H1 (cell line): ENCODE measurements at regions not wholly inside any gene's neighbourhood (a gene's known extent, or its start where the extent isn't known, plus 50 kb on each side); places are given as distances from the start of the nearest gene placed in this dataset.

ENCODE experiments used
- CTCF ChIA-PET: fragments of 300-600 bp; sonication (Branson Sonifier 250); formaldehyde crosslinking; loops from one replicate; lab custom pipeline; 2021; ENCODE audit not compliant: partially characterized antibody; lab: Charles Lee
- POLR2A ChIA-PET: fragments of 300-600 bp; sonication (Branson Sonifier 250); formaldehyde crosslinking; loops from one replicate; lab custom pipeline; 2021; ENCODE audit warnings: inconsistent platforms; ENCODE audit not compliant: partially characterized antibody; lab: Charles Lee
- DNase-seq, 2 experiments: peaks; one replicate each; pipeline versions ENCODE4 v3.0.0 to v3.0.0-alpha.2; 2010 to 2022; ENCODE audit warnings: low spot score in 2 of 2, low read depth in 1 of 2, mixed read lengths in 1 of 2
- FAIRE-seq: peaks from 2 replicates; lab custom pipeline; 2011; peaks lifted over from hg19 to GRCh38; lab: Jason Lieb, UNC
- H2AFZ ChIP-seq: 2 replicates; pipeline ENCODE4 v1.8.1; 2012; ENCODE audit warnings: low read length, inconsistent platforms
- H2AK5ac ChIP-seq: 2 replicates; pipeline ENCODE4 v1.6.1; 2013; ENCODE audit warnings: low read depth, low read length
- H2BK120ac ChIP-seq: replicated peaks from 2 replicates; pipeline ENCODE3; 2013; ENCODE audit warnings: low read depth, low read length, inconsistent platforms
- H2BK12ac ChIP-seq: 2 replicates; pipeline ENCODE4 v1.6.1; 2013; ENCODE audit warnings: low read depth, low read length
- H2BK15ac ChIP-seq: 2 replicates; pipeline ENCODE4 v1.6.1; 2013; ENCODE audit warnings: low read length
- H2BK20ac ChIP-seq: 2 replicates; pipeline ENCODE4 v1.6.1; 2013; ENCODE audit warnings: low read length
- H2BK5ac ChIP-seq: 2 replicates; pipeline ENCODE4 v1.6.1; 2013; ENCODE audit warnings: low read depth, low read length
- H3K14ac ChIP-seq: 2 replicates; pipeline ENCODE4 v1.6.1; 2013; ENCODE audit warnings: inconsistent platforms; ENCODE audit not compliant: insufficient read length
- H3K18ac ChIP-seq: 2 replicates; pipeline ENCODE4 v1.6.1; 2013; ENCODE audit warnings: low read length; ENCODE audit errors: extremely low read depth
- H3K23ac ChIP-seq: 2 replicates; pipeline ENCODE4 v1.6.1; 2013; ENCODE audit warnings: inconsistent platforms; ENCODE audit not compliant: insufficient read length
- H3K23me2 ChIP-seq: 2 replicates; pipeline ENCODE4 v1.6.1; 2013; ENCODE audit warnings: low read depth, low read length
- H3K27ac ChIP-seq: 2 replicates; pipeline ENCODE4 v1.6.1; 2011; ENCODE audit warnings: low read depth, low read length, inconsistent platforms
- H3K27me3 ChIP-seq, 4 experiments: replicated peaks in 1 of 4; 1 replicate in 1 of 4; 2 replicates in 3 of 4; pipeline versions ENCODE4 v1.6.1 to v1.8.1; 2011 to 2013; ENCODE audit warnings: low read length in 3 of 4, mild to moderate bottlenecking in 3 of 4, inconsistent platforms in 2 of 4, mixed read lengths in 2 of 4, moderate library complexity in 1 of 4; ENCODE audit not compliant: control insufficient read depth in 3 of 4, insufficient read depth in 3 of 4; ENCODE audit errors: extremely low read depth in 1 of 4
- H3K36me3 ChIP-seq, 4 experiments: 2 replicates each; pipeline versions ENCODE4 v1.6.1 to v1.8.1; 2011 to 2013; ENCODE audit warnings: mild to moderate bottlenecking in 4 of 4, low read length in 3 of 4, moderate library complexity in 2 of 4, control low read depth in 1 of 4, inconsistent platforms in 1 of 4; ENCODE audit not compliant: insufficient read depth in 4 of 4, control insufficient read depth in 2 of 4
- H3K4ac ChIP-seq: replicated peaks from 2 replicates; pipeline ENCODE3; 2013; ENCODE audit warnings: low read length, low read depth, mixed read lengths, inconsistent platforms; ENCODE audit not compliant: insufficient read length
- H3K4me1 ChIP-seq, 4 experiments: replicated peaks in 1 of 4; 1 replicate in 1 of 4; 2 replicates in 3 of 4; pipeline versions ENCODE4 v1.6.1 to v1.8.1; 2011 to 2013; ENCODE audit warnings: low read length in 3 of 4, inconsistent platforms in 2 of 4, mixed read lengths in 1 of 4; ENCODE audit not compliant: insufficient read depth in 4 of 4, control insufficient read depth in 3 of 4
- H3K4me2 ChIP-seq, 2 experiments: 2 replicates each; pipeline versions ENCODE4 v1.6.1 to v1.8.1; 2011 to 2013; ENCODE audit warnings: low read depth in 2 of 2, low read length in 2 of 2, control low read depth in 1 of 2, inconsistent platforms in 1 of 2, mild to moderate bottlenecking in 1 of 2; ENCODE audit not compliant: insufficient read depth in 1 of 2
- H3K4me3 ChIP-seq, 4 experiments: fragments of 200-600, 300-600 bp in 1 of 4; sonication (generic), shearing (Covaris generic), sonication (Bioruptor Twin) in 1 of 4; 2 replicates each; pipeline versions ENCODE4 v1.5.1 to v1.8.1; 2011 to 2016; ENCODE audit warnings: low read length in 4 of 4, low read depth in 3 of 4, control low read depth in 2 of 4, inconsistent platforms in 2 of 4, mild to moderate bottlenecking in 2 of 4, mixed read lengths in 1 of 4, moderate library complexity in 1 of 4; ENCODE audit not compliant: insufficient read depth in 2 of 4; ENCODE audit errors: extremely low read depth in 1 of 4
- H3K56ac ChIP-seq: replicated peaks from 2 replicates; pipeline ENCODE3; 2013; ENCODE audit warnings: low read depth, mild to moderate bottlenecking, mixed read lengths, low read length, inconsistent platforms; ENCODE audit not compliant: insufficient read length
- H3K79me1 ChIP-seq: 2 replicates; pipeline ENCODE4 v1.6.1; 2013; ENCODE audit warnings: low read depth, low read length, control low read depth
- H3K79me2 ChIP-seq, 2 experiments: 2 replicates each; pipeline versions ENCODE4 v1.6.1 to v1.8.1; 2012 to 2013; ENCODE audit warnings: low read length in 2 of 2, mild to moderate bottlenecking in 2 of 2, inconsistent platforms in 1 of 2; ENCODE audit not compliant: insufficient read depth in 2 of 2, control insufficient read depth in 1 of 2
- H3K9ac ChIP-seq, 4 experiments: replicated peaks in 1 of 4; 1 replicate in 1 of 4; 2 replicates in 3 of 4; pipeline versions ENCODE4 v1.6.1 to v1.8.1; 2011 to 2013; ENCODE audit warnings: low read depth in 3 of 4, low read length in 3 of 4, control low read depth in 2 of 4, mild to moderate bottlenecking in 2 of 4, moderate library complexity in 2 of 4, inconsistent platforms in 1 of 4; ENCODE audit errors: extremely low read depth in 1 of 4
- H3K9me3 ChIP-seq, 2 experiments: 2 replicates each; pipeline versions ENCODE4 v1.6.1 to v1.8.1; 2012 to 2013; ENCODE audit warnings: mild to moderate bottlenecking in 2 of 2, moderate library complexity in 2 of 2, control low read depth in 1 of 2, inconsistent platforms in 1 of 2, low read depth in 1 of 2, low read length in 1 of 2, mixed read lengths in 1 of 2; ENCODE audit not compliant: insufficient read depth in 2 of 2
- H4K20me1 ChIP-seq, 2 experiments: replicated peaks in 1 of 2; 2 replicates each; pipeline versions ENCODE3 to v1.8.1; 2011 to 2013; ENCODE audit warnings: inconsistent platforms in 2 of 2, low read length in 2 of 2, mild to moderate bottlenecking in 1 of 2; ENCODE audit not compliant: insufficient read depth in 2 of 2, control insufficient read depth in 1 of 2
- H4K5ac ChIP-seq: 2 replicates; pipeline ENCODE4 v1.6.1; 2013; ENCODE audit warnings: low read length, low read depth, mixed read lengths, inconsistent platforms; ENCODE audit not compliant: insufficient read length
- H4K8ac ChIP-seq: 2 replicates; pipeline ENCODE4 v1.8.0; 2013; ENCODE audit warnings: mild to moderate bottlenecking, moderate library complexity, low read length, inconsistent platforms; ENCODE audit not compliant: insufficient read depth; ENCODE audit errors: extremely low read depth
- H4K91ac ChIP-seq: replicated peaks from 2 replicates; pipeline ENCODE3; 2013; ENCODE audit warnings: low read length, mixed read lengths, inconsistent platforms; ENCODE audit not compliant: insufficient read length
- CREB1 ChIP-seq: IDR thresholded peaks from 2 replicates; pipeline ENCODE4 v1.6.1; 2012; ENCODE audit warnings: inconsistent platforms
- JUN ChIP-seq: IDR thresholded peaks from 2 replicates; pipeline ENCODE4 v1.6.1; 2011; ENCODE audit warnings: low read depth, mild to moderate bottlenecking, improper control_type of control experiment, low read length
- NANOG ChIP-seq: IDR thresholded peaks from 2 replicates; pipeline ENCODE4 v1.6.1; 2011; ENCODE audit warnings: low read length, low read depth, mild to moderate bottlenecking, inconsistent platforms; ENCODE audit not compliant: insufficient read depth, poor library complexity, severe bottlenecking
- RNF2 ChIP-seq: fragments of 200-900, 300-1000 bp; sonication (generic); IDR thresholded peaks from 2 replicates; pipeline ENCODE4 v1.7.1; 2016; ENCODE audit warnings: borderline replicate concordance, low read depth, mild to moderate bottlenecking, antibody characterized with exemption, low read length; ENCODE audit not compliant: poor library complexity, severe bottlenecking; ENCODE audit errors: missing control alignments
- SIN3A ChIP-seq, 2 experiments: IDR thresholded peaks in 1 of 2; conservative IDR thresholded peaks in 1 of 2; 2 replicates each; pipeline ENCODE4 v1.6.1; 2011 to 2012; ENCODE audit warnings: low read length in 2 of 2, improper control_type of control experiment in 1 of 2, low read depth in 1 of 2, mild to moderate bottlenecking in 1 of 2
- SP2 ChIP-seq: IDR thresholded peaks from 2 replicates; pipeline ENCODE4 v1.6.1; 2012; ENCODE audit warnings: mild to moderate bottlenecking, low read length, inconsistent platforms
- WGBS, 2 experiments: shearing (Covaris generic) in 1 of 2; methylation state at CpG; one replicate each; pipeline versions ENCODE4 v1.1.6 to v1.1.7; 2013 to 2015; ENCODE audit warnings: low lambda C conversion rate in 2 of 2, mixed read lengths in 2 of 2, inconsistent platforms in 1 of 2, low coverage in 1 of 2, missing lambda C conversion rate in 1 of 2; ENCODE audit not compliant: insufficient replicate concordance in 2 of 2, insufficient coverage in 1 of 2, insufficient read length in 1 of 2; ENCODE audit errors: extremely low coverage in 1 of 2, missing lambda C conversion rate in 1 of 2; 5-methylcytosine and 5-hydroxymethylcytosine counted together
- TF ChIP-seq, protein P1 (sequence below): IDR thresholded peaks from 2 replicates; pipeline ENCODE4 v1.6.1; 2011; ENCODE audit warnings: low read depth, mild to moderate bottlenecking, low read length; ENCODE audit not compliant: insufficient read depth

DNA sequence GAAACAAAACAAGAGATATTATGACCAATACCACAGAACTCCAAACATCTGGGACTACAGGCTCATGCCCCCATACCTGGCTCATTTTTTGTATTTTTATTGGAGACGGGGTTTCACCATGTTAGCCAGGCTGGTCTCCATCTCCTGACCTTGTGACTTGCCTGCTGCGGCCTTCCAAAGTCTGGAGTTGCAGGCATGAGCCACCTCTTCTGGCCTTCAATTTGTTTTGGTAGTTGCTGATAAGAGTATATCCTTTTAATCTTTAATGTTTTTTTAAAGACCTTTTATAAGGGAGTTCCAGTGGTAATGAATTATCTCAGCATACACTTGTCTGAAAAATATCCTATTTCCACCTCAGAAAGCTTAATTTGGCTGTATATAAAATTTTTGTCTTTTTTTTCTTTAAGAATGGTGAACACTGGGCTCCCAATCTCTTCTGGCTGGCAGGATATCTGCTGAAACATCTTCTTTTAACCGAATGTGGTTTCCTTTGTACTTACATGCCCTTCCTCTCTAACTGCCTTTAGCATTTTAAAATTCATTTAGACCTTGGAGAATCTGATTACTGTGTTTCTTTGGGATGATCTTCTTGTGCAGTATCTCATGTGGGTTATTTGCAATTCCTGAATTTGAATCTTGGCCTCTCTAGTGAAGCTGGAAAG is 112.1 kb upstream of the KDM5D start:
- CTCF ChIA-PET = no interaction called here
- Histone ChIP-seq H3K56ac (no peak overlapping the region), H2BK5ac (no peak overlapping the region), H3K23ac (no peak overlapping the region), H4K91ac (no peak overlapping the region), H3K9ac (no peak overlapping the region), H2BK120ac (no peak overlapping the region), H3K4me1 (no peaks in the 10 kb centered on the region), H3K27me3 (no peaks in the 10 kb centered on the region), H2AFZ (no peak overlapping the region), H3K4ac (no peak overlapping the region), H2BK20ac (no peak overlapping the region), H3K23me2 (no peaks in the 10 kb centered on the region), H3K79me1 (no peaks in the 10 kb centered on the region), H3K14ac (no peak overlapping the region), H4K5ac (no peak overlapping the region), H3K36me3 (no peaks in the 10 kb centered on the region), H3K18ac (no peak overlapping the region), H4K8ac (no peak overlapping the region), H4K20me1 (no peaks in the 10 kb centered on the region), H2AK5ac (no peak overlapping the region), H3K79me2 (no peaks in the 10 kb centered on the region), H3K9me3 (no peaks in the 10 kb centered on the region), H3K4me3 (no peak overlapping the region), H3K27ac (no peak overlapping the region), H2BK12ac (no peak overlapping the region), H3K4me2 (no peak overlapping the region), H2BK15ac (no peak overlapping the region)
- TF ChIP-seq NANOG (no peak), SIN3A (conservative IDR thresholded peaks at IDR 0.05 in 1 of 2, IDR thresholded peaks at IDR 0.05 in 1 of 2; ENCODE audit: low read depth in 1 of 2, low read length in 2 of 2) (no peak), CREB1 (no peak), RNF2 (no peak), JUN (no peak), SP2 (no peak)
- TF ChIP-seq, protein P1, sequence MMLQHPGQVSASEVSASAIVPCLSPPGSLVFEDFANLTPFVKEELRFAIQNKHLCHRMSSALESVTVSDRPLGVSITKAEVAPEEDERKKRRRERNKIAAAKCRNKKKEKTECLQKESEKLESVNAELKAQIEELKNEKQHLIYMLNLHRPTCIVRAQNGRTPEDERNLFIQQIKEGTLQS = no peak
- DNase-seq = no peak
- no peak for FAIRE-seq
- WGBS, 2 experiments = 69% methylated on average over 3 of the region's 3 CpGs; no CpG with 5 or more reads in 1 of the 2 experiments
- POLR2A ChIA-PET = no interaction called here
